ENCODE measurements at regions not wholly inside any gene's neighbourhood (a gene's known extent, or its start where the extent isn't known, plus 50 kb on each side); places are given as distances from the start of the nearest gene placed in this dataset.
"Not testable (repeated sequence)": the region's sequence is repeated elsewhere in the genome, so short reads cannot be mapped to it uniquely, and the experiment has no call there.

- intact Hi-C loops (cut with DNase I) = no loop called here
- DNase-seq = no peak
Measured at GRCh38 chr4:12961713-12962112, 522.4 kb downstream of the RAB28 start.

DNA sequence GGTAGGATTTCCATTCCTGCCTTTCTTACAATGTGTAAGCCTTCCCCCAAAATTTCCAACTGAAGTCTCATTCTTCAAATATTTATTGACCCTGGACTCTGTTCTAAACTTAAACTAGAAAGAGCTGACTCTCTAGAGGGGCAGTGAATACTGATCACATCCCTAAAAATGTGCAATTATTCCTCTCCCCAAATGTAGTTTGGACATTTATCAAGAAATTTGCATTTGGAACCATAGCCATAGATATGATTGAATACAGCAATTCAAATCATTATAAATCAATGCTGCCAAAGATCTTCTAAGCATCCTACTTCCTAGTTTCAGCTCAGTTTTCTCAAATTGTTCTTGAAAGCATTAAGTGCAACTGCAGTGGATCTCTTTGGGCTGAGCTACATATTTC is 525.7 kb downstream of the RAB28 start:
- DNase-seq = no peak
- intact Hi-C loops (cut with DNase I) = no loop called here

GRCh38 chr4:12957108-12957507 is 527.0 kb downstream of the RAB28 start:
- intact Hi-C loops (cut with DNase I) = no loop called here
- DNase-seq = no peak

GRCh38 chr4:12956026-12956425 is 528.1 kb downstream of the RAB28 start:
- peak in 1 of 10 donors; percentile 29 for DNase-seq
- intact Hi-C loops (cut with DNase I) = no loop called here

DNA sequence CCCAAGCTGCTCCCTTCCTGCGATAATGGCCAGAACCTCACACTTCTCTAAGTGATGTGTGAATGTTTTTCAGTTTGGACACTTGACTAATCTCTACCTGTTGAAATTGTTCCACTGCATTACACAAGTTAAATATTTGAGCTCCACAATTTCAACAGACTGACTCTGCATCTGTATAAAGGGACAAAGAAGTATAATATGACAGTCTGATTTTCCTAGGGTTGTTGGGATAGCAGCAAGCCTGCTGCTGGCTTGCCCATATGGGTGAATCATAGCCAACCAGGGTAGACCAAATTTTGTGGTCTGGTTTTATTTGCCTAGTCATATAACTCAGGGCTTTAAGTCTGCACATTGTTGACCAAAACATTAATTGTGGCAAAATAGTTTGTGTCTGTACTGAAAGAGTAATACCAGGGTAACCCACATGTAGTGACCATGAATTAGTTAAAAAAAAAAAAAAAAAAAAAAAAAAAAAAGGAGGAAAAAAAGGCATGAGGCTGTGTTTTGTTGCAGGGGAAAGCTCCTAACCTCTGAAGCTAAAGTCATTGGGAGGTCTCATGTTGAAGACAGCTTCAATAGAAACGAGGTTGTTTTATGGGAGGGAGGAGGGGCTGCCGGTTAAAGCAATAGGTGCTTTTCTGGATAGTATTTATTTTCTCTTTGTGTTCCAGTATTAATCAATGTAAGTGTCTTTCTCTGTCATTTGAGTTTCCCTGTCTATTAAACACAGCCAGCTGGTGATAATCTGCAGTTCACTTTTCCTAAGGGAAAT is 534.2 kb downstream of the RAB28 start:
- no peak for DNase-seq
- intact Hi-C loops (cut with DNase I) = no loop called here

GRCh38 chr4:12943069-12943468 is 541.1 kb downstream of the RAB28 start:
- DNase-seq = no peak
- intact Hi-C loops (cut with DNase I) = no loop called here

- intact Hi-C loops (cut with DNase I) = no loop called here
- no peak for DNase-seq
Measured at GRCh38 chr4:12933760-12934221, 550.3 kb downstream of the RAB28 start.

- intact Hi-C loops (cut with DNase I) = no loop called here
- no peak for DNase-seq
Measured at GRCh38 chr4:12932203-12932788, 551.8 kb downstream of the RAB28 start.

DNA sequence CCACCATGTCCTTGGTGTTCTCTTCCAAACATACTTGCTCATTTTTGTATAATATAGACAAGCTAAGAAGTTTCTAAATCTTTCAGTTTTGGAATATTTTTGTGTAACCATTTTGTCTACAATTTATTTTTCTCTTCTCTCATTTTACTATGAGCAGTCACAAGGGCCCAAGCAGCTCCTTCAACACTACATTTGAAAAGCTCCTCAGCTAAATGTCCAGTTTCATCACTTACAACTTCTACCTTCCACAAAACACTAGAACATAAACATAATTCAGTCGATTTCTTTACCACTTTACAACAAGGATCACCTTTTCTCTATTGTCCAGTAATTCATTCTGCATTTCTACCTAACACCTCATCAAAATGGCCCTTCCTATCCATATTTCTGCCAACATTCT is 554.4 kb downstream of the RAB28 start:
- intact Hi-C loops (cut with DNase I) = no loop called here

DNA sequence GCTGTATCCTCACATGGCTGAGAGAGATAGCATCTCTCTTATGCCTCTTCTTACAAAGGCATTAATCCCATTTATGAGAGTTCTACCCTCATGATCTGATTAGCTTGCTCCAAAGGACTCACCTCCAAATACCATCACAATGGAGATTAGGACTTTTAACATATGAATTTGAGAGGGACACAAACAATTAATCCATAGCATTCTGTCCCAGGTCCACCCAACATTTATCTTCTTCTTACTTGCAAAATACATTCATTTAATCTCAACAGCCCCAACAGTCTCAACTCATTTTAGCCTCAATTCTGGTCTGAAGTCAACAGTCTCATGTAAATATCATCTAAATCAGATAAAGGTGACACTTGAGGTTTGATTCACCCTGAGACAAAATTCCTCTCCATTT is 555.4 kb downstream of the RAB28 start:
- intact Hi-C loops (cut with DNase I) = no loop called here
- DNase-seq = no peak

More for the DNA sequence above, 554.4 kb downstream of the RAB28 start:
- no peak for DNase-seq

DNA sequence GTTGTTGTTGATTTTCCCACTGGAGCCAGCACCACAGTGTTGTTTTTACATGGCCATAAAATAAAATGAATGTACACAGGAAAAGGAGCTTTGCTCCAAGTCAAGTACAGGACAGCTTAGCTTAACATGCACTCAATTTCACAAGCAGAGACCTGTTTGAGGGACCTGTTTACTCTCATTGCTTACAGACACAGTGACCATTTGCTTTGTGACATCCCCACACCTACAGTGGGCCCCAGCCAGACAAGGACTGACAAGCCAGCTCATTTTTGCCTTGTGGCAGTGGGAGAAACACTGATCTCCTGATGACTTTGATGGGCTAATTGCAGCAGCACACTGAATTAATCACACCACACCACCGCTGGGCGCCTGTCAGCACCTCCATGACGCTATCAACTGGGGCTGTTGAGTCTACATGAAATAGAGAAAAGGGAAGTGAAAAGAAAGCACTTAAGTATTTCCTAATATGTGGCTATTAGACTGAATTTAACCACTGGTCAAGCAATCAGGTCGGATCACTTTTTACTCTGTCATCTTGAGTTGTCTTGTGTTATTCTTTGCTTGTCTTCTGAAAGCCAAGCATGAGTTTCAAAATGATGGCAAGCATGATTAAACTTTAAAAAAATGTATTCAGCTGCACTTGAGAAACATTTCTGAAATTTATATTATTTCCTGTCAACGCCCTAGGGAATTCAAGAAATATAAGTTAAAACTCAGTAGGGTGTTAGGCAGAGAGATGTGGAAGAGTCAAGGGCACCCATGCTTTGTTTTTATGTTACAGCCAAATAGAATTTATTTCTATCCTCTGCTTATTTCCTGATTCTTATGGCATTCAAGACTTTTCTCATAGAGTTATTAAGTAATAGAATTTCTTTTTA is 557.7 kb downstream of the RAB28 start:
- DNase-seq = no peak
- intact Hi-C loops (cut with DNase I) = no loop called here

GRCh38 chr4:12924728-12925320 is 559.3 kb downstream of the RAB28 start:
- DNase-seq = no peak
- intact Hi-C loops (cut with DNase I) = no loop called here

DNA sequence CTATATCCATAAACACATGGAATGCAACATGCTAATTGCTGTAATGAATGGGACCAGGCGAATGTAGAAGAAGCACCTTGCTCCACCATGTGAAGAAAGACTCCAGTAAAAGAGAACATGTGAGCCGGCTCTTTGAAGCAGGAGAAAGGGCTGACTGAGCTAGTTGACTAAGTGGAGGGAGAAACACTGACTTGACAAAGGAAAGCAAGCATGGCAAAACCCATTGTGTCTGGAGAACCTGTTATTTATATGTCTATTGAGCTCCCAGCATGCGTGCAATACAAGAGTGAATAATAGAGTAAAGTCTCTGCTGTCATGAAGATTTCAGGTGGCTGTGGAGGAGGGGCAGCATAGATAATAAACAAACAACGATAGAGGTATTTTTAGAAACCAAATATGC is 559.9 kb downstream of the RAB28 start:
- DNase-seq = no peak
- intact Hi-C loops (cut with DNase I) = no loop called here

GRCh38 chr4:12912896-12913418 is 571.2 kb downstream of the RAB28 start:
- DNase-seq = no peak
- intact Hi-C loops (cut with DNase I) = no loop called here

DNA sequence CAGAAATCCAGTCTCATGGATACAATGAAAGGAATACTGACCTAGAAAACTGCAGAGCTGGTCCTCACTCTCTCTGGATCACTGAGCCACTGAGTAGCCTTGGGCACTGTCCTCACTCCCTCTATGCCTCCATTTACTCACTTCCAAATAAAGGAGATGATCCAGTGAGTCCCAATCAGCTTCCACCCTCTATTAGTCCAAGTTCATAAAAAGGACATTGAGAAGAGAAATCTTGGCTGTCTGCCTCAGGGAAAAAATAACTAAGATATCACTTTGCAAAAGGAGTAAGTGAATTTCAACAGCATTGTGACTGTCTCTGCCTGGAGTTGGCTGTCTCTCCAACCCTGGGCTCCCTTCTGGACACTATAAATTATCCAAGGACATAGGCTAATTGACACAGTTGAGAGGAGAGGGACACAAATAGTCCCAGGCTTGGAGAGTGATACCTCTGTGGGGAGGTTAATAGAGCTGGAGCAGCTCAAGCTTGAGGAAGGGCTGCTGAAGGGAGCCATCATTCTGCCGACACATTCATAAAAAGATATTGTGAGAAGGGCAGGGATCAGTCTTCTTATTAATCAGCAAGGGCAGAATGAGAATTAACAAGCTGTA is 572.3 kb downstream of the RAB28 start:
- intact Hi-C loops (cut with DNase I) = no loop called here
- no peak for DNase-seq

GRCh38 chr4:12903640-12904039 is 580.5 kb downstream of the RAB28 start:
- intact Hi-C loops (cut with DNase I) = not testable (repeated sequence)
- DNase-seq = peak in 1 of 10 donors; percentile 53

DNA sequence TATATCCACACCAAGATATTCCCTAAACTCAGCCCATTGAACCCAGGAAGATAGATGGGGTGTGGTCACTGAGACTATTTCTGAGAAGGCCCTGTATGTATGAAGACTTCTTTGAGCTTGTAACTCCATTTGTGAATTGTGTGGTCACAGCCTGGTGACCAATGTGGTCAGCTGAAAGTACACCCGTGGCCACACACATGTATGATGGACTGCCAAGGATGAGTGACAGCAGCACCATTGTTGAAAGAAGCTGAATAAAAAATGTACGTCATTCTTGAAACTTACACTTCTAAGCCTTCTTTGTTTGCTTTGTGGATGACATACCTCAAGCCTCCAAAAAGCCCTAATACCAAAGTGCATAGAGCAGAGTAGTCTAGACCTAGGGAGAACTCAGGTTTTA is 581.4 kb downstream of the RAB28 start:
- intact Hi-C loops (cut with DNase I) = no loop called here
- no peak for DNase-seq

DNA sequence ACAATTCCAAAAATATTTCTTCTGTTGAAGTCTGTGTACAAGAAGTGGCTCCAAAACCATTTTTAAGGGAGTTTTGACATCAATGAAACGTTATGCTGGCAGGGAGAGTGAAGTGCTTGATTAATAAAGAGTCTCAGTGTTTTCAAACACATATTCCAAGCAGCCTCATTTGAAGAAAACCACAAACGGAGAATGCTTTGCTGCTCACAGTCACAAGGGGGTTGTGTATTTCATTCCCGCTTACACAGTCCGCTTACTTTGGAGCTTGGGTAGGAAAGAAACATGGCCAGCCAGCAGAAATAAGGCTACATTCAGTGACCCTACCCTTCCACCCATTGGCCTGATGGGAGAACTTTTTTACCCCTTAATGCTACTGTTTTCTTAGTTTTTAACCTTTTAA is 586.2 kb downstream of the RAB28 start:
- intact Hi-C loops (cut with DNase I) = no loop called here
- no peak for DNase-seq

GRCh38 chr4:12894062-12894461 is 590.1 kb downstream of the RAB28 start:
- no peak for DNase-seq
- intact Hi-C loops (cut with DNase I) = no loop called here

- DNase-seq = no peak
- intact Hi-C loops (cut with DNase I) = no loop called here
Measured at GRCh38 chr4:12889054-12889453, 595.1 kb downstream of the RAB28 start.
